Lower lobe of right lung (tissue), 2 donors: ENCODE measurements at regions not wholly inside any gene's neighbourhood (a gene's known extent, or its start where the extent isn't known, plus 50 kb on each side); places are given as distances from the start of the nearest gene placed in this dataset.

ENCODE experiments used
- ATAC-seq, 2 donors: fragments of 200-7000 bp; cut with Tn5 transposase; one replicate each; pipeline ENCODE4 v1.9.1; 2020 to 2022; ENCODE audit warnings: mild to moderate bottlenecking in 2 of 2, moderate library complexity in 2 of 2
- DNase-seq: peaks from one replicate; pipeline ENCODE4 v3.0.0-alpha.2; 2020
- H3K27ac ChIP-seq: fragments of 200-600 bp; one replicate; pipeline ENCODE4 v1.8.0; 2022
- H3K27me3 ChIP-seq: fragments of 200-600 bp; one replicate; pipeline ENCODE4 v1.8.0; 2022; ENCODE audit warnings: low read depth
- H3K36me3 ChIP-seq: fragments of 200-600 bp; one replicate; pipeline ENCODE4 v1.8.0; 2022; ENCODE audit warnings: mild to moderate bottlenecking
- H3K4me1 ChIP-seq: fragments of 200-600 bp; one replicate; pipeline ENCODE4 v1.8.0; 2022
- H3K4me3 ChIP-seq: fragments of 200-600 bp; one replicate; pipeline ENCODE4 v1.8.0; 2022; ENCODE audit warnings: mild to moderate bottlenecking
- H3K9me3 ChIP-seq: fragments of 200-600 bp; one replicate; pipeline ENCODE4 v1.8.0; 2022
- CTCF ChIP-seq: fragments of 200-600 bp; IDR thresholded peaks from one replicate; pipeline ENCODE4 v1.8.0; 2022; ENCODE audit warnings: antibody characterized with exemption, mild to moderate bottlenecking
- intact Hi-C: fragments of 100-400 bp; cut with DNase I; formaldehyde crosslinking; loops from one replicate; pipeline ENCODE4 v1.11.0; 2022
- donor health status: DM: no; HTN: yes; CAD: no; lungs with severe emphysema.

DNA sequence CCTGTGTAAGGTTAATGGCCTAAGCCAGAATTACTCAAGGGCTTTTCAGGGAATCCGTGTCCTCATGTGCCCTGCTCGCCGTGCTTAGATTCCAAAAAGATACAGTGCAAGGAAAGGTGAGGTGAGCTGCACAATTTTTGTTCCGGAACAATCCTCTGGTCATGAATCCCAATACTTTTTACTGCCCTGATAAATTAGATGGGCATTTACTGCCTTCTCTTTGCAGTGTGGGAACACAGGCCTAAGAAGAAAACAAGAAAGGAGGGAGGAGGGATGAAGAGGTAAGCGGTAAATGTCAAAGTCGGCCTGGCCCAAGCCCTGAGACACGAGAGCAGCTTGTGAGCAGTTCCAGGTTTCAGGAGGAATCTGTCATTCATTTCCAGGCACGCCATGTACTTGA lies 390.9 kb upstream of the SULF2 start:
- intact Hi-C loops: no loop called here
- ATAC-seq: no peak
- no peak for DNase-seq
- Histone ChIP-seq H3K27ac (no peak overlapping the region), H3K4me3 (no peak overlapping the region), H3K27me3 (peaks cover 7% of the 10 kb centered on the region), H3K36me3 (no peaks in the 10 kb centered on the region), H3K9me3 (peaks cover 8% of the 10 kb centered on the region), H3K4me1 (no peaks in the 10 kb centered on the region)
- TF ChIP-seq CTCF: no peak

DNA sequence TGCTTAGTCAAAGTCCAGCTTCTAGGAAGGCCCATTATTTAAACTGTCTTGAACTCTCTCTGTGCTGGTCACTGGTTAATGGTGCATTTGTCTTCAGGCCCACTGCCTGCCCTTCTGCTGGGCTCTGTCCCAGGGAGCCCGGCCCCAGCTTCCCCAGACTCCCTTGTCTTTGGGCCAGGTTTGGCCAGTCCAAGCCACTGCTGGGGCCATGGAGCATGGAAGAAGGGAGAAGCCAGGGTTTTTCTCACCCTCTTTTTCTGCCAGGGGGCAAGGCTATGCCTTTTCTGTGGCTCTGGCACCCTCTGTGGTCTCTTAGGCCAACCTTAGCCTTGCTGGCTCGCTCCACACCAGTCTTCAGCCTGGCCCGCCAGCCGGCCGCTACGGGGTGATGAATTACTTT lies 390.0 kb upstream of the SULF2 start:
- Histone ChIP-seq H3K4me1 (no peaks in the 10 kb centered on the region), H3K36me3 (no peaks in the 10 kb centered on the region), H3K4me3 (no peak overlapping the region), H3K27me3 (peaks cover 8% of the 10 kb centered on the region), H3K27ac (no peak overlapping the region), H3K9me3 (peaks cover 8% of the 10 kb centered on the region)
- intact Hi-C loops: no loop called here
- ATAC-seq (no peak), DNase-seq (no peak)
- no peak for TF ChIP-seq CTCF

GRCh38 chr20:48172357-48172702 lies 387.0 kb upstream of the SULF2 start:
- peaks cover 8% of the 10 kb centered on the region for H3K9me3 ChIP-seq
- H3K27ac ChIP-seq: no peak overlapping the region
- TF ChIP-seq CTCF: no peak
- no peaks in the 10 kb centered on the region for H3K4me1 ChIP-seq
- ATAC-seq (no peak), DNase-seq (no peak)
- intact Hi-C loops: no loop called here
- no peaks in the 10 kb centered on the region for H3K36me3 ChIP-seq
- H3K27me3 ChIP-seq: peaks cover 8% of the 10 kb centered on the region
- no peak overlapping the region for H3K4me3 ChIP-seq

DNA sequence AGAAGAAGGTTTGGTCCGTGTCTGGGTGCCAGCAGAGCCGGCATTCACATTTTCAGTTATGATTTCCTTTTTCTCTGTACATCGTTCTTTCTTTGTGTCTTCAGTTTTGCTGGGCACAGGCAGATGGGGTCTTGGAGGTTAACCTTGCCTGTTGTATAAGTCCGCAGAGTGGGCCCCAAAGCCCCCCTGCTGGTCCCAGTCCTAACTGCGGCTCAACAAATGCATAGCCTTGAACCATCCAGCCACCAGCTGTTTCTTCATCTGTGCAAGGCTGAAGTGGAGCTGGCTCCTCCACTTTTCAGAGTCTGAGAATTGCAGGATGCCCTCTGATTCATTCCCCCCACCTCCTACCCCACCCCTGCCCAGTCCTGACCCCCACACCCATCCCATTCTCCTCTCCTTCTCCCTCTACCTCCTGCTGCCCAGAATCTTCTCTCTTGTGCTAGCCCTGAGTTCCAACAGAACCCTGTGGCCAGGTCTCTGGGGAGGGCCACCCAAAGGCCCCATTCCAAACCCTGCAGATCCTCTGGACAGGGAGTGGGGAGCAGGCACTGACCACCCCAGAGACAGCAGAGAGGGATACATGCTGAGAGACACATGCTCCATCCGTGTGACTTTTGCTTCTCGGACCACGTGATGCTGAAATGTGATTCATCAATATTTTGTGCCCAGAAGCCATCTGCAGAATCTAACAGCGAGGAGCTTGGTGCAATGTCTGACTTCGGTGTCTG lies 386.5 kb upstream of the SULF2 start:
- H3K27me3 ChIP-seq: peaks cover 8% of the 10 kb centered on the region
- DNase-seq (no peak), ATAC-seq (no peak)
- H3K27ac ChIP-seq: no peak overlapping the region
- H3K9me3 ChIP-seq: peaks cover 8% of the 10 kb centered on the region
- no peaks in the 10 kb centered on the region for H3K4me1 ChIP-seq
- H3K36me3 ChIP-seq: no peaks in the 10 kb centered on the region
- H3K4me3 ChIP-seq: no peak overlapping the region
- intact Hi-C loops: no loop called here
- TF ChIP-seq CTCF: no peak

GRCh38 chr20:48171071-48171470 lies 385.8 kb upstream of the SULF2 start:
- ATAC-seq (no peak), DNase-seq (no peak)
- H3K36me3 ChIP-seq: no peaks in the 10 kb centered on the region
- TF ChIP-seq CTCF: no peak
- H3K4me1 ChIP-seq: no peaks in the 10 kb centered on the region
- peaks cover 8% of the 10 kb centered on the region for H3K9me3 ChIP-seq
- H3K4me3 ChIP-seq: no peak overlapping the region
- peaks cover 12% of the 10 kb centered on the region for H3K27me3 ChIP-seq
- H3K27ac ChIP-seq: no peak overlapping the region
- intact Hi-C loops: no loop called here
